ENCODE measurements at regions not wholly inside any gene's neighbourhood (a gene's known extent, or its start where the extent isn't known, plus 50 kb on each side); places are given as distances from the start of the nearest gene placed in this dataset.

DNA sequence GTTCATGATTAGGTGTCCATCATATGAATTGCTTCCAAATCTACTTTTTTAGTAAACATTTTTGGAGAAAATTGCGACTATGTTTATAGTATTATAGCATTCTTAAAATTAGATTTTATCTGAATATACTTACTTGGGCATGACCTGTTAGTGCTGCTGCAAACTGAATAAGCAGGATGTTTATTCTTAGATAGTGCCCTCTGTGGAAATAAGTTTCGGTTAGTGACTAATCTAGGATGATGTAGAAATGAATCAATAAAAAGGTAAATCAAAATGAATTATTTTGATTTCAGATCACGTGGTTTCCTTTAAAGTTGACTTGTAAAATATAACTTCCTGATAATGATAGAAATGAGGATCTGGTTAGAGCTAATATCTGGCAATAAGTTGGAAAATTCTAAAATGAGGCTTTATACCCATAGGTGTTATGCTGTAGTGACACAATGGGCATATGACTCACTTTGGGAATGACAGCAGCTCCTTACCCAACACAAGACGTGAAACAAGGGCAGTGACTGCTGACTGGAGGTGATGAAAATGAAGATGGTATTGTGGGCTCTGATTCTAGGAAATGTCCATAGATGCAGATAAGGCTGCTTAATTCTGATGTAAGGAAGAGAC lies 165.8 kb upstream of the TCF4 start:
- TF ChIP-seq, protein P1, sequence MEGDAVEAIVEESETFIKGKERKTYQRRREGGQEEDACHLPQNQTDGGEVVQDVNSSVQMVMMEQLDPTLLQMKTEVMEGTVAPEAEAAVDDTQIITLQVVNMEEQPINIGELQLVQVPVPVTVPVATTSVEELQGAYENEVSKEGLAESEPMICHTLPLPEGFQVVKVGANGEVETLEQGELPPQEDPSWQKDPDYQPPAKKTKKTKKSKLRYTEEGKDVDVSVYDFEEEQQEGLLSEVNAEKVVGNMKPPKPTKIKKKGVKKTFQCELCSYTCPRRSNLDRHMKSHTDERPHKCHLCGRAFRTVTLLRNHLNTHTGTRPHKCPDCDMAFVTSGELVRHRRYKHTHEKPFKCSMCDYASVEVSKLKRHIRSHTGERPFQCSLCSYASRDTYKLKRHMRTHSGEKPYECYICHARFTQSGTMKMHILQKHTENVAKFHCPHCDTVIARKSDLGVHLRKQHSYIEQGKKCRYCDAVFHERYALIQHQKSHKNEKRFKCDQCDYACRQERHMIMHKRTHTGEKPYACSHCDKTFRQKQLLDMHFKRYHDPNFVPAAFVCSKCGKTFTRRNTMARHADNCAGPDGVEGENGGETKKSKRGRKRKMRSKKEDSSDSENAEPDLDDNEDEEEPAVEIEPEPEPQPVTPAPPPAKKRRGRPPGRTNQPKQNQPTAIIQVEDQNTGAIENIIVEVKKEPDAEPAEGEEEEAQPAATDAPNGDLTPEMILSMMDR (IDR thresholded peaks at IDR 0.05): no peak
- no peak for TF ChIP-seq POLR2A (IDR thresholded peaks at IDR 0.05)
